Smooth muscle cell (in vitro differentiated cells): ENCODE measurements at regions not wholly inside any gene's neighbourhood (a gene's known extent, or its start where the extent isn't known, plus 50 kb on each side); places are given as distances from the start of the nearest gene placed in this dataset.

Experiments
- DNase-seq: peaks from one replicate; lab custom pipeline; 2025; ENCODE audit not compliant: unreplicated experiment; lab: John Stamatoyannopoulos, UW
- H2AFZ ChIP-seq: fragments of 200-600 bp; sonication (generic); 2 replicates; pipeline ENCODE4 v1.6.0; 2016; ENCODE audit warnings: antibody characterized with exemption, low read depth, mild to moderate bottlenecking
- H3F3A ChIP-seq: fragments of 200-600 bp; sonication (generic); 2 replicates; pipeline ENCODE4 v1.6.0; 2017; ENCODE audit warnings: antibody characterized with exemption, low read depth
- H3K27ac ChIP-seq: fragments of 200-600 bp; sonication (generic); 2 replicates; pipeline ENCODE4 v1.5.1; 2016; ENCODE audit warnings: low read depth, mild to moderate bottlenecking
- H3K27me3 ChIP-seq: fragments of 200-600 bp; sonication (generic); 2 replicates; pipeline ENCODE4 v1.6.1; 2016; ENCODE audit warnings: low read depth, mild to moderate bottlenecking
- H3K36me3 ChIP-seq: fragments of 200-600 bp; sonication (generic); 2 replicates; pipeline ENCODE4 v1.5.1; 2016; ENCODE audit warnings: low read depth
- H3K4me1 ChIP-seq: fragments of 200-600 bp; sonication (generic); 2 replicates; pipeline ENCODE4 v1.5.1; 2016; ENCODE audit warnings: low read depth
- H3K4me2 ChIP-seq: fragments of 200-600 bp; sonication (generic); 2 replicates; pipeline ENCODE4 v1.6.0; 2016; ENCODE audit warnings: mild to moderate bottlenecking
- H3K4me3 ChIP-seq: fragments of 200-600 bp; sonication (generic); 2 replicates; pipeline ENCODE4 v1.5.1; 2016; ENCODE audit warnings: mild to moderate bottlenecking
- H3K79me2 ChIP-seq: fragments of 200-600 bp; sonication (generic); 2 replicates; pipeline ENCODE4 v1.6.0; 2016; ENCODE audit warnings: low read depth, mild to moderate bottlenecking
- H3K9ac ChIP-seq: fragments of 200-600 bp; sonication (generic); 2 replicates; pipeline ENCODE4 v1.6.0; 2016; ENCODE audit warnings: low read depth
- H3K9me3 ChIP-seq: fragments of 200-600 bp; sonication (generic); replicated peaks from 2 replicates; pipeline ENCODE4 v1.5.1; 2016; ENCODE audit warnings: low read depth
- H4K20me1 ChIP-seq: fragments of 200-600 bp; sonication (generic); 2 replicates; pipeline ENCODE4 v1.6.0; 2016; ENCODE audit warnings: low read depth
- WGBS: methylation state at CpG from one replicate; pipeline ENCODE4 v1.1.7; 2016; ENCODE audit warnings: low lambda C conversion rate; 5-methylcytosine and 5-hydroxymethylcytosine counted together
- TF ChIP-seq, protein P1 (sequence below): fragments of 200-600 bp; sonication (generic); IDR thresholded peaks from 2 replicates; pipeline ENCODE4 v1.5.1; 2017; ENCODE audit warnings: borderline replicate concordance, mild to moderate bottlenecking, antibody characterized with exemption; ENCODE audit not compliant: insufficient read depth, poor library complexity, severe bottlenecking

- Histone ChIP-seq H3K4me3 (no peak overlapping the region), H3K9ac (no peak overlapping the region), H3K36me3 (no peaks in the 10 kb centered on the region), H3K27ac (no peak overlapping the region), H3K9me3 (no peaks in the 10 kb centered on the region), H3K27me3 (no peaks in the 10 kb centered on the region), H3K4me2 (no peak overlapping the region), H3K4me1 (no peaks in the 10 kb centered on the region), H3K79me2 (no peaks in the 10 kb centered on the region), H3F3A (no peaks in the 10 kb centered on the region), H4K20me1 (no peaks in the 10 kb centered on the region), H2AFZ (no peak overlapping the region)
- WGBS = 98% methylated on average over 6 of the region's 6 CpGs
- TF ChIP-seq, protein P1, sequence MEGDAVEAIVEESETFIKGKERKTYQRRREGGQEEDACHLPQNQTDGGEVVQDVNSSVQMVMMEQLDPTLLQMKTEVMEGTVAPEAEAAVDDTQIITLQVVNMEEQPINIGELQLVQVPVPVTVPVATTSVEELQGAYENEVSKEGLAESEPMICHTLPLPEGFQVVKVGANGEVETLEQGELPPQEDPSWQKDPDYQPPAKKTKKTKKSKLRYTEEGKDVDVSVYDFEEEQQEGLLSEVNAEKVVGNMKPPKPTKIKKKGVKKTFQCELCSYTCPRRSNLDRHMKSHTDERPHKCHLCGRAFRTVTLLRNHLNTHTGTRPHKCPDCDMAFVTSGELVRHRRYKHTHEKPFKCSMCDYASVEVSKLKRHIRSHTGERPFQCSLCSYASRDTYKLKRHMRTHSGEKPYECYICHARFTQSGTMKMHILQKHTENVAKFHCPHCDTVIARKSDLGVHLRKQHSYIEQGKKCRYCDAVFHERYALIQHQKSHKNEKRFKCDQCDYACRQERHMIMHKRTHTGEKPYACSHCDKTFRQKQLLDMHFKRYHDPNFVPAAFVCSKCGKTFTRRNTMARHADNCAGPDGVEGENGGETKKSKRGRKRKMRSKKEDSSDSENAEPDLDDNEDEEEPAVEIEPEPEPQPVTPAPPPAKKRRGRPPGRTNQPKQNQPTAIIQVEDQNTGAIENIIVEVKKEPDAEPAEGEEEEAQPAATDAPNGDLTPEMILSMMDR = no peak
- no peak for DNase-seq
Observed at GRCh38 chr5:54661111-54661510, 143.6 kb downstream of the SNX18 start.

GRCh38 chr5:54659700-54660131 lies 142.2 kb downstream of the SNX18 start:
- Histone ChIP-seq H3F3A (no peaks in the 10 kb centered on the region), H3K79me2 (no peaks in the 10 kb centered on the region), H4K20me1 (no peaks in the 10 kb centered on the region), H3K4me2 (no peak overlapping the region), H3K4me3 (no peak overlapping the region), H3K9me3 (no peaks in the 10 kb centered on the region), H3K36me3 (no peaks in the 10 kb centered on the region), H3K27ac (no peak overlapping the region), H3K4me1 (no peaks in the 10 kb centered on the region), H3K9ac (no peak overlapping the region), H2AFZ (no peak overlapping the region), H3K27me3 (no peaks in the 10 kb centered on the region)
- 96% methylated on average over 5 of the region's 5 CpGs for WGBS
- TF ChIP-seq, protein P1 = no peak
- no peak for DNase-seq

- H3K9me3 ChIP-seq = no peaks in the 10 kb centered on the region
- no peak overlapping the region for H2AFZ ChIP-seq
- no peaks in the 10 kb centered on the region for H3F3A ChIP-seq
- DNase-seq = no peak
- H4K20me1 ChIP-seq = no peaks in the 10 kb centered on the region
- no peaks in the 10 kb centered on the region for H3K36me3 ChIP-seq
- 60% methylated on average over 3 of the region's 3 CpGs for WGBS
- no peaks in the 10 kb centered on the region for H3K79me2 ChIP-seq
- no peak overlapping the region for H3K4me2 ChIP-seq
- TF ChIP-seq, protein P1 = no peak
- no peaks in the 10 kb centered on the region for H3K4me1 ChIP-seq
- no peak overlapping the region for H3K9ac ChIP-seq
- H3K27me3 ChIP-seq = no peaks in the 10 kb centered on the region
- H3K27ac ChIP-seq = no peak overlapping the region
- H3K4me3 ChIP-seq = no peak overlapping the region
Observed at GRCh38 chr5:54658010-54658409, 140.5 kb downstream of the SNX18 start.

GRCh38 chr5:54656261-54656728 lies 138.7 kb downstream of the SNX18 start:
- no peak overlapping the region for H2AFZ ChIP-seq
- H3K4me1 ChIP-seq = no peaks in the 10 kb centered on the region
- no peaks in the 10 kb centered on the region for H3K9me3 ChIP-seq
- H3K27ac ChIP-seq = no peak overlapping the region
- 89% methylated on average over 2 of the region's 2 CpGs for WGBS
- H3K36me3 ChIP-seq = no peaks in the 10 kb centered on the region
- no peak for DNase-seq
- H3K4me3 ChIP-seq = no peak overlapping the region
- no peaks in the 10 kb centered on the region for H3K27me3 ChIP-seq
- no peaks in the 10 kb centered on the region for H3F3A ChIP-seq
- H3K79me2 ChIP-seq = no peaks in the 10 kb centered on the region
- H3K9ac ChIP-seq = no peak overlapping the region
- no peaks in the 10 kb centered on the region for H4K20me1 ChIP-seq
- TF ChIP-seq, protein P1 = no peak
- H3K4me2 ChIP-seq = no peak overlapping the region
